ENCODE measurements at regions not wholly inside any gene's neighbourhood (a gene's known extent, or its start where the extent isn't known, plus 50 kb on each side); places are given as distances from the start of the nearest gene placed in this dataset.

- Mint-ChIP-seq H3K9me3 (peaks cover 0 to 9% (median 0%) of the 10 kb centered on the region in 3 donors), H3K27me3 (no peaks in the 10 kb centered on the region), H3K4me3 (no peak overlapping the region), H3K36me3 (no peaks in the 10 kb centered on the region), H3K27ac (no peak overlapping the region), H3K4me1 (no peaks in the 10 kb centered on the region)
- Histone ChIP-seq H3K27ac (ENCODE audit: low read length) (no peak overlapping the region), H3K27me3 (replicated peaks in 1 of 2; ENCODE audit: control insufficient read depth in 2 of 2, extremely low read depth in 1 of 2, insufficient read depth in 2 of 2, low read length in 1 of 2) (no peaks in the 10 kb centered on the region), H3K9me3 (no peaks in the 10 kb centered on the region), H3K36me3 (ENCODE audit: control insufficient read depth in 2 of 2, extremely low read depth in 1 of 2, insufficient read depth in 1 of 2, low read length in 1 of 2) (no peaks in the 10 kb centered on the region), H3K4me1 (ENCODE audit: control insufficient read depth in 1 of 2, extremely low read depth in 1 of 2, insufficient read depth in 2 of 2, low read length in 2 of 2) (no peaks in the 10 kb centered on the region), H3K4me3 (ENCODE audit: control insufficient read depth in 1 of 2, extremely low read depth in 1 of 2, low read length in 1 of 2) (no peak overlapping the region)
- DNase-seq = no peak
- ChIA-PET POLR2A (no interaction called here), CTCF (no interaction called here)
- no peak for ATAC-seq (replicated peaks in 1 of 4)
- WGBS (ENCODE audit: insufficient coverage) = 74% methylated on average over 6 of the region's 8 CpGs
Observed at GRCh38 chr13:83182845-83183244, 699.4 kb downstream of the SLITRK1 start.

GRCh38 chr13:83178008-83178407 is 704.3 kb downstream of the SLITRK1 start:
- Mint-ChIP-seq H3K27ac (no peak overlapping the region), H3K27me3 (no peaks in the 10 kb centered on the region), H3K4me3 (no peak overlapping the region), H3K36me3 (no peaks in the 10 kb centered on the region), H3K9me3 (peaks cover 0 to 8% (median 7%) of the 10 kb centered on the region in 3 donors), H3K4me1 (no peaks in the 10 kb centered on the region)
- no peaks in the 10 kb centered on the region for H3K27me3 ChIP-seq (replicated peaks in 1 of 2; ENCODE audit: control insufficient read depth in 2 of 2, extremely low read depth in 1 of 2, insufficient read depth in 2 of 2, low read length in 1 of 2)
- ChIA-PET POLR2A (no interaction called here), CTCF (no interaction called here)
- DNase-seq (no peak), ATAC-seq (replicated peaks in 1 of 4) (no peak)
- WGBS (ENCODE audit: insufficient coverage) = no CpG with 5 or more reads among the region's 1 CpG
- no peak overlapping the region for H3K27ac ChIP-seq (ENCODE audit: low read length)
- H3K36me3 ChIP-seq (ENCODE audit: control insufficient read depth in 2 of 2, extremely low read depth in 1 of 2, insufficient read depth in 1 of 2, low read length in 1 of 2) = no peaks in the 10 kb centered on the region
- H3K9me3 ChIP-seq = no peaks in the 10 kb centered on the region
- H3K4me1 ChIP-seq (ENCODE audit: control insufficient read depth in 1 of 2, extremely low read depth in 1 of 2, insufficient read depth in 2 of 2, low read length in 2 of 2) = no peaks in the 10 kb centered on the region
- no peak overlapping the region for H3K4me3 ChIP-seq (ENCODE audit: control insufficient read depth in 1 of 2, extremely low read depth in 1 of 2, low read length in 1 of 2)

- H3K27me3 Mint-ChIP-seq = no peaks in the 10 kb centered on the region
- Histone ChIP-seq H3K9me3 (no peaks in the 10 kb centered on the region), H3K27me3 (replicated peaks in 1 of 2; ENCODE audit: control insufficient read depth in 2 of 2, extremely low read depth in 1 of 2, insufficient read depth in 2 of 2, low read length in 1 of 2) (no peaks in the 10 kb centered on the region), H3K36me3 (ENCODE audit: control insufficient read depth in 2 of 2, extremely low read depth in 1 of 2, insufficient read depth in 1 of 2, low read length in 1 of 2) (no peaks in the 10 kb centered on the region), H3K4me3 (ENCODE audit: control insufficient read depth in 1 of 2, extremely low read depth in 1 of 2, low read length in 1 of 2) (no peak overlapping the region), H3K27ac (ENCODE audit: low read length) (no peak overlapping the region), H3K4me1 (ENCODE audit: control insufficient read depth in 1 of 2, extremely low read depth in 1 of 2, insufficient read depth in 2 of 2, low read length in 2 of 2) (no peaks in the 10 kb centered on the region)
- peaks cover 0 to 20% (median 13%) of the 10 kb centered on the region in 3 donors for H3K9me3 Mint-ChIP-seq
- H3K4me1 Mint-ChIP-seq = no peaks in the 10 kb centered on the region
- CTCF ChIA-PET = no interaction called here
- H3K4me3 Mint-ChIP-seq = no peak overlapping the region
- ATAC-seq (replicated peaks in 1 of 4) = no peak
- no peak for DNase-seq
- POLR2A ChIA-PET = no interaction called here
- no peaks in the 10 kb centered on the region for H3K36me3 Mint-ChIP-seq
- no CpG with 5 or more reads among the region's 1 CpG for WGBS (ENCODE audit: insufficient coverage)
- no peak overlapping the region for H3K27ac Mint-ChIP-seq
Observed at GRCh38 chr13:83168590-83168989, 713.7 kb downstream of the SLITRK1 start.

GRCh38 chr13:83167203-83167602 is 715.1 kb downstream of the SLITRK1 start:
- Mint-ChIP-seq H3K9me3 (peaks cover 2 to 15% (median 13%) of the 10 kb centered on the region in 3 donors), H3K27ac (no peak overlapping the region), H3K4me3 (no peak overlapping the region), H3K36me3 (no peaks in the 10 kb centered on the region), H3K27me3 (no peaks in the 10 kb centered on the region), H3K4me1 (no peaks in the 10 kb centered on the region)
- POLR2A ChIA-PET = no interaction called here
- CTCF ChIA-PET = no interaction called here
- Histone ChIP-seq H3K27ac (ENCODE audit: low read length) (no peak overlapping the region), H3K4me3 (ENCODE audit: control insufficient read depth in 1 of 2, extremely low read depth in 1 of 2, low read length in 1 of 2) (no peak overlapping the region), H3K4me1 (ENCODE audit: control insufficient read depth in 1 of 2, extremely low read depth in 1 of 2, insufficient read depth in 2 of 2, low read length in 2 of 2) (no peaks in the 10 kb centered on the region), H3K27me3 (replicated peaks in 1 of 2; ENCODE audit: control insufficient read depth in 2 of 2, extremely low read depth in 1 of 2, insufficient read depth in 2 of 2, low read length in 1 of 2) (no peaks in the 10 kb centered on the region), H3K9me3 (no peaks in the 10 kb centered on the region), H3K36me3 (ENCODE audit: control insufficient read depth in 2 of 2, extremely low read depth in 1 of 2, insufficient read depth in 1 of 2, low read length in 1 of 2) (no peaks in the 10 kb centered on the region)
- ATAC-seq (replicated peaks in 1 of 4) (no peak), DNase-seq (no peak)
- 58% methylated on average over 2 of the region's 3 CpGs for WGBS (ENCODE audit: insufficient coverage)

GRCh38 chr13:83166550-83166949 is 715.7 kb downstream of the SLITRK1 start:
- Mint-ChIP-seq H3K27me3 (no peaks in the 10 kb centered on the region), H3K4me1 (no peaks in the 10 kb centered on the region), H3K9me3 (peaks cover 2 to 13% (median 10%) of the 10 kb centered on the region in 3 donors), H3K36me3 (no peaks in the 10 kb centered on the region), H3K27ac (no peak overlapping the region), H3K4me3 (no peak overlapping the region)
- Histone ChIP-seq H3K4me1 (ENCODE audit: control insufficient read depth in 1 of 2, extremely low read depth in 1 of 2, insufficient read depth in 2 of 2, low read length in 2 of 2) (no peaks in the 10 kb centered on the region), H3K4me3 (ENCODE audit: control insufficient read depth in 1 of 2, extremely low read depth in 1 of 2, low read length in 1 of 2) (no peak overlapping the region), H3K27me3 (replicated peaks in 1 of 2; ENCODE audit: control insufficient read depth in 2 of 2, extremely low read depth in 1 of 2, insufficient read depth in 2 of 2, low read length in 1 of 2) (no peaks in the 10 kb centered on the region), H3K36me3 (ENCODE audit: control insufficient read depth in 2 of 2, extremely low read depth in 1 of 2, insufficient read depth in 1 of 2, low read length in 1 of 2) (no peaks in the 10 kb centered on the region), H3K9me3 (no peaks in the 10 kb centered on the region), H3K27ac (ENCODE audit: low read length) (no peak overlapping the region)
- POLR2A ChIA-PET = no interaction called here
- DNase-seq (no peak), ATAC-seq (replicated peaks in 1 of 4) (no peak)
- CTCF ChIA-PET = no interaction called here

- Mint-ChIP-seq H3K4me3 (no peak overlapping the region), H3K9me3 (peaks cover 2 to 12% (median 10%) of the 10 kb centered on the region in 3 donors), H3K27ac (no peak overlapping the region), H3K36me3 (no peaks in the 10 kb centered on the region), H3K4me1 (no peaks in the 10 kb centered on the region), H3K27me3 (no peaks in the 10 kb centered on the region)
- H3K4me3 ChIP-seq (ENCODE audit: control insufficient read depth in 1 of 2, extremely low read depth in 1 of 2, low read length in 1 of 2) = no peak overlapping the region
- H3K27me3 ChIP-seq (replicated peaks in 1 of 2; ENCODE audit: control insufficient read depth in 2 of 2, extremely low read depth in 1 of 2, insufficient read depth in 2 of 2, low read length in 1 of 2) = no peaks in the 10 kb centered on the region
- POLR2A ChIA-PET = no interaction called here
- no CpG with 5 or more reads among the region's 2 CpGs for WGBS (ENCODE audit: insufficient coverage)
- CTCF ChIA-PET = no interaction called here
- DNase-seq (no peak), ATAC-seq (replicated peaks in 1 of 4) (no peak)
- H3K36me3 ChIP-seq (ENCODE audit: control insufficient read depth in 2 of 2, extremely low read depth in 1 of 2, insufficient read depth in 1 of 2, low read length in 1 of 2) = no peaks in the 10 kb centered on the region
- no peak overlapping the region for H3K27ac ChIP-seq (ENCODE audit: low read length)
- no peaks in the 10 kb centered on the region for H3K9me3 ChIP-seq
- H3K4me1 ChIP-seq (ENCODE audit: control insufficient read depth in 1 of 2, extremely low read depth in 1 of 2, insufficient read depth in 2 of 2, low read length in 2 of 2) = no peaks in the 10 kb centered on the region
Observed at GRCh38 chr13:83162493-83162892, 719.8 kb downstream of the SLITRK1 start.

- Mint-ChIP-seq H3K36me3 (no peaks in the 10 kb centered on the region), H3K4me3 (no peak overlapping the region), H3K9me3 (peaks cover 2 to 17% (median 16%) of the 10 kb centered on the region in 3 donors), H3K27me3 (no peaks in the 10 kb centered on the region), H3K27ac (no peak overlapping the region), H3K4me1 (no peaks in the 10 kb centered on the region)
- no CpG with 5 or more reads among the region's 2 CpGs for WGBS (ENCODE audit: insufficient coverage)
- Histone ChIP-seq H3K9me3 (no peaks in the 10 kb centered on the region), H3K36me3 (ENCODE audit: control insufficient read depth in 2 of 2, extremely low read depth in 1 of 2, insufficient read depth in 1 of 2, low read length in 1 of 2) (no peaks in the 10 kb centered on the region), H3K4me3 (ENCODE audit: control insufficient read depth in 1 of 2, extremely low read depth in 1 of 2, low read length in 1 of 2) (no peak overlapping the region), H3K27me3 (replicated peaks in 1 of 2; ENCODE audit: control insufficient read depth in 2 of 2, extremely low read depth in 1 of 2, insufficient read depth in 2 of 2, low read length in 1 of 2) (no peaks in the 10 kb centered on the region), H3K27ac (ENCODE audit: low read length) (no peak overlapping the region), H3K4me1 (ENCODE audit: control insufficient read depth in 1 of 2, extremely low read depth in 1 of 2, insufficient read depth in 2 of 2, low read length in 2 of 2) (no peaks in the 10 kb centered on the region)
- ChIA-PET POLR2A (no interaction called here), CTCF (no interaction called here)
- DNase-seq (no peak), ATAC-seq (replicated peaks in 1 of 4) (no peak)
Observed at GRCh38 chr13:83153848-83154247, 728.4 kb downstream of the SLITRK1 start.
